Coronary artery (tissue), 2 donors: ENCODE measurements at regions not wholly inside any gene's neighbourhood (a gene's known extent, or its start where the extent isn't known, plus 50 kb on each side); places are given as distances from the start of the nearest gene placed in this dataset.

Experiments
- DNase-seq: peaks from one replicate; pipeline ENCODE4 v3.0.0-alpha.2; 2017; ENCODE audit warnings: low spot score
- H3K27ac ChIP-seq, 2 donors: fragments of 200-600 bp; sonication (generic); one replicate each; pipeline ENCODE4 v1.5.1; 2016 to 2019
- H3K4me3 ChIP-seq: fragments of 200-600 bp; sonication (generic); 2 replicates; pipeline ENCODE4 v1.5.1; 2016; ENCODE audit warnings: mild to moderate bottlenecking, moderate library complexity
- TF ChIP-seq, protein P1 (sequence below): fragments of 200-600 bp; sonication (generic); IDR thresholded peaks from one replicate; pipeline ENCODE4 v1.5.1; 2019; ENCODE audit warnings: antibody characterized with exemption

DNA sequence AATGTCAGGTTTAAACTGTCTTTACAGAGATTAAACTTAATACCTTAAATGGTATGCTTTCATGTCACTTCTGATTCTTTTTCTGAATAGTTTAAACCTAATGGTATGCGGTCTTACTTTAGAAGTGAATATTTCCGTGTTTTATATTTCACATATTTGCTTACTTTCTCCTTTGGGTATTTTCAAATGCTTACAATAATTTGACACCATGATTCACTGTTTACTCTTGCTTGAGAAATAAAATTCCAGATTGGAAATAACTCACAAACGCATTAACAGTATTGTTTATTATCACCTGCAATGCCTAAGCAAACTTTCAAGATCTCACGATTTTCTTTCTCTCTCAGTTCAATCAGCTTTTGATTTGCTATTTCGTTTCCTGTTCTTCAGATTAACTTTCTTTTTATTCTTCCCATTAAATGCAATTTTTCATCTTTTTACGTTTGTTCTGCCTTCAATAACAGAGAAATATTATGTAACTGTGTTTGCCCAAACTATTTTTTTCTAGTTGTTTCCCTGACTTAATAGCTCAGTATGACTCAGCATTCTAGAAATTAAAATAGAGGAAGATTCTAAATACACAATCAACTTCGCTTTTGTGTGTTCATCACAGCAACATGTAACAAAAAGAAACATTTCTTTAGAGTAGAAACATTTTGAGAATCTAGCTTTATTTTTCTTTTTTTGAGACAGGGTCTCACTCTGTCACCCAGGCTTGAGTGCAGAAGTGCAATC lies 955.5 kb upstream of the PRKX start:
- TF ChIP-seq, protein P1, sequence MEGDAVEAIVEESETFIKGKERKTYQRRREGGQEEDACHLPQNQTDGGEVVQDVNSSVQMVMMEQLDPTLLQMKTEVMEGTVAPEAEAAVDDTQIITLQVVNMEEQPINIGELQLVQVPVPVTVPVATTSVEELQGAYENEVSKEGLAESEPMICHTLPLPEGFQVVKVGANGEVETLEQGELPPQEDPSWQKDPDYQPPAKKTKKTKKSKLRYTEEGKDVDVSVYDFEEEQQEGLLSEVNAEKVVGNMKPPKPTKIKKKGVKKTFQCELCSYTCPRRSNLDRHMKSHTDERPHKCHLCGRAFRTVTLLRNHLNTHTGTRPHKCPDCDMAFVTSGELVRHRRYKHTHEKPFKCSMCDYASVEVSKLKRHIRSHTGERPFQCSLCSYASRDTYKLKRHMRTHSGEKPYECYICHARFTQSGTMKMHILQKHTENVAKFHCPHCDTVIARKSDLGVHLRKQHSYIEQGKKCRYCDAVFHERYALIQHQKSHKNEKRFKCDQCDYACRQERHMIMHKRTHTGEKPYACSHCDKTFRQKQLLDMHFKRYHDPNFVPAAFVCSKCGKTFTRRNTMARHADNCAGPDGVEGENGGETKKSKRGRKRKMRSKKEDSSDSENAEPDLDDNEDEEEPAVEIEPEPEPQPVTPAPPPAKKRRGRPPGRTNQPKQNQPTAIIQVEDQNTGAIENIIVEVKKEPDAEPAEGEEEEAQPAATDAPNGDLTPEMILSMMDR = no peak
- H3K27ac ChIP-seq = no peak overlapping the region
- no peak overlapping the region for H3K4me3 ChIP-seq
- no peak for DNase-seq

DNA sequence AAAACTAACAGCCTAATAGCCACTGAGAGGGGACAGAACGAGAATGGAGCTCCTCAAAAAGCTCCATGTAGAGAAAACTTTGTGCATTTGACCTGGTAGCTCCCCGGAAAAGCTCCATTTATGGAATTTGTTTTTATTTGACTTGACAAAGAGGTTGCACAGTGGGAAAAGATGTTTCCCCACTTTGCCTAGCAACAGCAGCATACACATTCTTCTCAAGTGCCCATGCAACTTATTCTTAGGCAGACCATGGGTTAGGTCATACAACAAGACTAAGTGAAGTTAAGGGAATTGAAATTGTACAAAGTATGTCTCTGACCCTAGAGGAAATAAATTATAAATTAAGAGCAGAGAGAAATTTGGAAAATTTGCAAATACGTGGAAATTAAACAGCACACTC lies 949.6 kb upstream of the PRKX start:
- TF ChIP-seq, protein P1 = no peak
- Histone ChIP-seq H3K27ac (no peak overlapping the region), H3K4me3 (no peak overlapping the region)
- DNase-seq = no peak

DNA sequence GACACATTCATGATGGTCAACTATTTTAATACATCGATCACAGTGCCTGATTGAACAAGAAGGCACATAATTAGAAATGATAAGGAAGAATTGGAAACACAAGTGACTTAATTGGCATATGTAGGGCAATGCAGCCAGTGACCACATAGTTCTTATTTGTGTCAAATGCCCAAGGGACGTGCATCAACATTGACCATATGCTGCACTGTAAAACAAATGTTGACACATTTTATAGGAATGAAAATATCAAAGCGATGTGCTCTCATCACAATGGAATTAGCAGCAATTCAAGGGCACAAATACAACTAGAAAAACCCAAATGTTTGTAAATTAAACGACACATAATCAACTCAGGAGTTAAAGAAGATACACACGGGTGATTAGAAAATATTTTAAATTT lies 948.3 kb upstream of the PRKX start:
- Histone ChIP-seq H3K27ac (no peak overlapping the region), H3K4me3 (no peak overlapping the region)
- DNase-seq = no peak
- TF ChIP-seq, protein P1 = no peak

GRCh38 chrX:4656419-4656818 lies 943.0 kb upstream of the PRKX start:
- Histone ChIP-seq H3K27ac (no peak overlapping the region), H3K4me3 (no peak overlapping the region)
- no peak for DNase-seq
- TF ChIP-seq, protein P1 = no peak

GRCh38 chrX:4655743-4656142 lies 942.3 kb upstream of the PRKX start:
- Histone ChIP-seq H3K4me3 (no peak overlapping the region), H3K27ac (no peak overlapping the region)
- TF ChIP-seq, protein P1 = no peak
- no peak for DNase-seq

DNA sequence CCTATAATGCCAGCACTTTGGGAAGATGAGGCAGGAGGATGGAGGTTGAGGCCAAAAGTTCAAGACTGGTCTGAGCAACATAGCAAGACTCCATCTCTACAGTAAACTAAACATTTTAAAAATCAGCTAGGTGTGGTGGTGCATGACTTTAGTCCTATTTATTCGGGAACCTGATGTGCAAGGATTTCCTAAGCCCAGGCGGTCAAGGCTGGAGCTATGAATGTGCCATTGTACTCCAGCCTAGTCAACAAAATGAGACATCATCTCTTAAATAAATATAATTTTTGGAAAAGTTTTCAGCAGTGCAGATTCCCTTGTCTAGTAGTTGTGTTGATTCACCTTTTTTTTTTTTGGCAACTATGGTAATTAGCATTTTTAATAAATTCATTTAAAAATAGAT lies 928.7 kb upstream of the PRKX start:
- TF ChIP-seq, protein P1 = no peak
- Histone ChIP-seq H3K4me3 (no peak overlapping the region), H3K27ac (no peak overlapping the region)
- DNase-seq = no peak

GRCh38 chrX:4638036-4638435 lies 924.6 kb upstream of the PRKX start:
- no peak overlapping the region for H3K27ac ChIP-seq
- DNase-seq = no peak
- TF ChIP-seq, protein P1 = no peak
- H3K4me3 ChIP-seq = no peak overlapping the region
